ENCODE measurements at regions not wholly inside any gene's neighbourhood (a gene's known extent, or its start where the extent isn't known, plus 50 kb on each side); places are given as distances from the start of the nearest gene placed in this dataset.
"Not testable (repeated sequence)": the region's sequence is repeated elsewhere in the genome, so short reads cannot be mapped to it uniquely, and the experiment has no call there.

DNA sequence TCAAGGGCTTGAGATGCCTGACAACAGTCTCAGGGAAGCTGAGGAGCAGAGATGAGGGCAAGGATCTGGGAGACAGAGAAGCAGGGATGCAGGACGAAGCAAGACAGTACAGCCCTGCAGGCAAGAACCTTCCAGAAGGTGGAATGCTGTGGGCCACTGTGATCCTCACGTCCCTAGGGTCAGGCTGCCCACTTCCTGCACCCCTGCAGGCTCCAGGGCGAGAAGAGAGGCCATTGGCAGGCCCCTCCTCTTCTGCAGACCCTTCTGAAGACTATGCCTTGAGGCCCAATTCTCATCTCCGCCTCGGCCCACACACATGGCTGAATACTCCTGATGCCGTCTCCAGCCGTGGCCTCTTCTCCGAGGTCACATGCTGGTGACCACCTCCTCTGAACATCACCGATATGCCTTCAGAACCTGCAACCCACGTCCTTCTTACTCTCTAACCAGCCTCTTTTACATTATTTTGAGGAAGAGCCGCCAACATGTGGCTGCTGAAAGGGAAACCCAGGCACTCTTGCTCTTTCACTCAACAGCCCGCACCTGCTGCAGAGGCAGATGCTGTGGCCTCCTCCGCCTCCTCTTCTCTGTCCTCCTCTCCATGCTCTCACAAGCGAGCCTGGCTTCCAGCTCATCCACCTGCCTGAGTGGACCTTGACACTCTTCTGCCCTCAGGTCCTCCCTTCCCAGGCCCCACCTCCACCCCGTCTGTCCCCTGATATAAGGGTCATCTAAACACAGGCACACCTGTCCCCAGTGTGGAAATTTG, 181.5 kb downstream of the IRX2 start:
- DNase-seq (ENCODE audit: low spot score): no peak

DNA sequence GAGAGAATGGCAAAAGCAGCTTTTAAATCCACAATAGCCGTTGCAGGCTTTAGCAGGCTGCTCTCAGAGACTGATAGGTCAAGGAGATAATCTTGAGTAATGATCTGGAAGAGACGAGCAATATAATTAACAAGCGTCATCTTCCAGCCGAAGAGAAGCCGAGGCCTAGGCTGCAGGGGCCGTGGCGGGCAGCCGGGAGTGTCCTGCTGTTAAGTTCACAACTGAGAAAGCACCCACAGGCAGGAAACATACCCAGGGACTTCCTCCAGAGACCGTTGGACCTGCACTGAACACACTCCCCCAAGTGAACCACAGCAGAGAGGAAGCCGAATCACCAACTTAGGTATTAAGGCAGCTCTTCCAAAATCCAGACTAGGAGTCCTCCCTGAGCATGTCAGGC, 182.3 kb downstream of the IRX2 start:
- DNase-seq (ENCODE audit: low spot score): no peak

- no peak for DNase-seq (ENCODE audit: low spot score)
These were observed 185.2 kb downstream of the IRX2 start for GRCh38 chr5:2566284-2566683.

DNA sequence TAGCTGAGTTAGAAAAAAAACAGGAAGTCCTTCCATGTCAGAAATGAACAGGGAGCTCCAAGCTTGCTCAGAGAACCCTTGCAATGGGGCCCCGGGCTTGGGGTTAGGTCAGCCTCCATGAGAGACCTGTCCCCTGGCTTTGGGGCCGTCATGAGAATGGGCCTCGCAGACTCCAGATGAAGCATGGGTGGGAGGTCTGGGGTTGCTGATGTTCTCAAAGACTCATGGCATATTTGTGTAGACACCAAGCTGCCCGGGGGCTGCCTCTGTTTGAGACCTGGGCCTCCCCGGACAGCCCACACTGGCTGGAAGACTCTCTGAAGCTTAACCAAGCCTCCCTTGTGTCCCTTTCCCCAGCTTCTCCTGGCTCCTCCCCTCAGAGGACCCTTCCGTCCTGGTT, 186.3 kb downstream of the IRX2 start:
- no peak for DNase-seq (ENCODE audit: low spot score)

GRCh38 chr5:2563046-2563445, 188.4 kb downstream of the IRX2 start:
- no peak for DNase-seq (ENCODE audit: low spot score)

DNA sequence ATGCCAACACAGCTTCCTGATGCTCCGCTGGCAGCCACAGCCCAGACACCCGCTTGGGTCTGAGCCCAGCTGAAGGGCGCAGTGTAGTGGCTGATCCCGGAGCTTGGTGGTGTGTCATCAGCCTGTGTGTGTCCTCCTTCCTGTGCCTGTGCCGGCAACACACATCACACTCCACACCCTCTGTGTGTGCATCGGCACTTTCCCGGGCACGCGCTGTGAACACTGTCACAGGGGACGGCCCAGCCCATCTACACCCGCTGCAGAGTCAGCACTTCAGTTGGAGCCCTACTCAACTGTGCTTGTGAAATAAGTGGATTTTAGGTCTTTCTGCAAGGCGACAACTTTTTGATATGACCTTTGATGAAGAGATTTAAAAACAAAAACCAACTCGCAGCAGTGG, 189.4 kb downstream of the IRX2 start:
- no peak for DNase-seq (ENCODE audit: low spot score)

DNA sequence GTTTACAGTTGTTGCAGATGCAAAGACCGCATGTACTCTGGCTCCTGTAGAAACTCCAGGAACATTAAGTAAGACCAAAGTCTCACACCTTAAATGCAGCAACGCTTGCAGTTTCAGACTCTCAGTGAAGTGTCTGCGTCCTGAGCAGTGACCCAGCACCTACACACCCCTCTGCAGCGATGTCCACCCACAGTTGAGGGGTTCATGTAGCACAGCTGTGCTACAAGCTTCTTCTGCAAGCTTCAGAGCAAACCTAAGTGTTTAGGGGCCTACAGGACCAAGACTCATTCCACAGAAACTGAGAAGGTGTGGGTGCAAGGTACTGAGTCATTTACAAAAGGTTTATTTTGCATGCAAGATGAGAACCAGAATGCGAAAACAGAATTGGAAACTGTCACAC, 191.0 kb downstream of the IRX2 start:
- no peak for DNase-seq (ENCODE audit: low spot score)

- DNase-seq (ENCODE audit: low spot score): no peak
These were observed 194.0 kb downstream of the IRX2 start for GRCh38 chr5:2557435-2557834.

GRCh38 chr5:2556375-2556966, 195.0 kb downstream of the IRX2 start:
- no peak for DNase-seq (ENCODE audit: low spot score)

DNA sequence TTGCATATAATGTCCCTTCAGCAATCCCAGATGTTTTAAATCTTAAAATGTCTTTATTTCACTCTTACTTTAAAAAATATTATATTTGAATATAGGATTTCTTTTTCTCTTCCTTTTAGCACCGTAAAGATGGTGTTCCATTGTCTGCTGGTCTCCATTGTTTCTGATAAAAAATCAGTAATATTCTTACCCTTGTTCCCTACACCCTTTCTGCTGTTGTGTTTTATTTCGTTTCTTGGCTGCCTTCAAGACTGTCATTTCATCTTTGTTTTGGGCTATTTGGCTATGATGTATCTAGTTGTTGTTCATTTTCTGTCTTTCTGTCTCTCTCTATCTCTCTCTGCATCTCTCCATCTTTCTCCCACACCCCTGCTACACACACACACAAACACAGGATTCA, 197.9 kb downstream of the IRX2 start:
- DNase-seq (ENCODE audit: low spot score): no peak

DNA sequence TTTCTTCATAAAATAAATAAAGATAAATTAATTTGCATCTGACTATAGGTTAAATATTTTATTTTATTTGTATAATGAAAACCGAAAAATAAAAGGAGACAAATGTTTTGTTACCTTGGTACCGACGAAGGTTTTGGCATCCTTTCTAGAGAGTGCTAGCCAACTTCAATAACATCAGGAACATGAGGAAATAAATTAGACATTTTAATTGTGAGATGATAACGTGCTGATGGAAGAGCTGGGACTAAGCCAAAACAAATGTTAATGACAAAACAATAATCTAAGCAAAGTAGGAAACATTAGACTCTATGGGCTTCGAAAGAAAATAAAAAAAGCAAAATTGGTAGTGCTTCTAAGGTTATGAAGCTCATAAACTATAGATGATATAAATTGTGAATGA, 201.0 kb downstream of the IRX2 start:
- DNase-seq (ENCODE audit: low spot score): no peak

GRCh38 chr5:2549900-2550299, 201.6 kb downstream of the IRX2 start:
- DNase-seq (ENCODE audit: low spot score): no peak

DNA sequence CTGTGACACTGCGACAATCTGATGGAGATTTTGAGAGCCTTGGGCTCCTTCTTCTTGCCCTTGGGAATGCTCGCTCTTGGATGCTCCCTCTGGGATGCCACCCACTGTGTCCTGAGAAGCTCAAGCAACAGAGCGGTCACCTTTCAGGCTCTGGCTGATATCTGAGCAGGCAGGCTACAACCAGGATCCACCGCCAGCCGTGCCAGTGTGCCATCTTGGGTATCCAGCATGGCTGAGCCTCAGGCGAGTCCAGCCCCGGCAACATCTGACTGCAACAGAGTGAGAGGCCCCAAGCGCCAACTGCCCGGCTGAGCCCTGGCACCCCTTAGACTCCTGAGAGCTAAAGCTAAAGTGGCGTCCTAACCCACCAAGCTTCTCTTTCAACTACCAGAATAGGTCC, 202.1 kb downstream of the IRX2 start:
- DNase-seq (ENCODE audit: low spot score): no peak

GRCh38 chr5:2546938-2547337, 204.5 kb downstream of the IRX2 start:
- no peak for DNase-seq (ENCODE audit: low spot score)

GRCh38 chr5:2544003-2544402, 207.5 kb downstream of the IRX2 start:
- no peak for DNase-seq (ENCODE audit: low spot score)

DNA sequence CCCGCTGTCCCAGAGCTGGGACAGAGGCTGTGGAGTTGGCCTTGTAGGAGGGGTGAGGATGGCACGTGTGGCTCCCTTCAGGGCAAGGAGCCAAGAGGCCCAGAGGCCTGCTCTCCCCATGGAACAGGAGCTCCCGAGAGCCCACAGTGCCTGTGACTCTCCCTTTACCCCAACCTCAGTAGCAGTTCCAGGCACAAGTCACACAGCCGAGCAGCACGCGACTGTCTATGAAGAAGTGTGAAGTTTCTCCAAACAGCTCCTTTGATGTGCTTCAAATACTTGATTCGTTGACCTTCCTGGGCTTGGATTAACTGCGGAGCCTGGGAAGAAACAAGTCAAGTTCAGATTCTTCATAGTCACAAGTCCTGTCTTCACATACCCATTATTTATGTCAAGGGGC, 208.7 kb downstream of the IRX2 start:
- DNase-seq (ENCODE audit: low spot score): no peak

DNA sequence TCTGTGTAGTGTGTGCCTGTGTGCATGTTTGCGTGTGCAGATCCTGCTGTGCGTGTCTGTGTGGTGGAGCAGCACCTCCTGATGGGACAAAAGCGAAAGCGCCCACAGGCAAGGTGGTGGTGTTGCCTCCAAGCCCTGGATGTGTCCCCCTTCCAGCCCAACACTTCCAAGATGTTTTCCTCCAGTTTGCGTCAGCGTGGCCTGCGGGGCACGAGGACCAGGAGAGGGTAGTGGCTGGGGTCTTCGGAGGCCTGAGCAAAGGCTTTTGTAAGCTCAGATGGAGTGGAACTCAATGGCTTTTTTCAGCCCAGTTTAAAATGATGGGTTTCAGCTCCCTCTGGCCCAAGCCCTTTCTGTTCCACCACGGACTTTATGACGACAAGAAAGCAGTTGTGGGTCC, 209.5 kb downstream of the IRX2 start:
- DNase-seq (ENCODE audit: low spot score): no peak

GRCh38 chr5:2538169-2538568, 213.3 kb downstream of the IRX2 start:
- no peak for DNase-seq (ENCODE audit: low spot score)

GRCh38 chr5:2537378-2538145, 213.9 kb downstream of the IRX2 start:
- DNase-seq (ENCODE audit: low spot score): no peak

DNA sequence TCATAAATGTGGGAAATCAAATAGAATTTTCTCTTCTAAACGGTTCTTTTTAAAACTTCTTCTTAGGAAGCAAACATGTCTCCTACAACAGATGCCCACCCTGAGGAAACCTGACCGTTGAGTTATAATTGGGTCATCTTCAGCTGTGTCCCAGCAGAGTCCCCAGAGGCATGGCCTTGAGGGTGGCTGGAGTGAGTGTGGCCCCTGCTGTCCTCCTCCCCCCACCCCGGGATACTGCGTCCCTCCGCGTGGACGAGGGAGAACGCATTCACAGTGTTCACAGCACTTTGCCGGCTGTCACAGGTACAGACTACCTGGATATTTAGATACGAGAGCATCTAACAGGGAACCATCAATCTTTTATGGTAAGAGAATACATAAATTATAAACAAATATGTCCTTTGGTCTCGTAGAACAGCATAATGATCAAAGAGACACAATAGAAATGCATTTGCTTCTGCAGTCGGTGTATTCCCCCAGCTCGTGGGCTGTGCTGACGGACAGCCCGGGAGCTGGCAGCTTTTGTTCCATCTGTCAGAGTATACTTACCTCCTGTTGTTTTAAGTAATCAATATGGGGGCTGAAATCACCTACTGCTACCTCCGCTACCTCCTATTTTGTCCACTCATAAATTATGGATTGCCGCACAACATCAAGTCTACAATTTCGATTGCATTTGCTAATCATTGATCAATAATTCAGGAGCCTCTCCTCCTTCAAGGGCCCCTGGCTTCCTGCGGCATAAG, 214.7 kb downstream of the IRX2 start:
- DNase-seq (ENCODE audit: low spot score): no peak

GRCh38 chr5:2534970-2535369, 216.5 kb downstream of the IRX2 start:
- DNase-seq (ENCODE audit: low spot score): no peak

DNA sequence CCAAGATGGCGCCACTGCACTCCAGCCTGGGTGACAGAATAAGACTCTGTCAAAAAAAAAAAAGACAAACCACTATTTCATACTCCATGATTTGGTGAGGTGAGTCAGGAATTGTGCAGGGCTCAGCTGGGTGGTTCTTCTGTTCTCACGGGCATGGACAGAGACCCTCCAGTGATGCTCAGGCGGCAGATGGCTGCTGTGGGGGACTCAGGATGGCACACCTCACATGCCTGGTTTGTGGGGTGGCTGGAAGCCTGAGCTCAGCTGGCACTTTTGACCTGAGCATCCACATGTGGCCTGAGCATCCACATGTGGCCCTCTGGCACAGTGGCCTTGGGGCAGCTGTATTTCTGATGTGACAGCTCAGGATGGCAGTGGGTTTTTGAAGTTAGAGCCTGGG, 217.2 kb downstream of the IRX2 start:
- no peak for DNase-seq (ENCODE audit: low spot score)

DNA sequence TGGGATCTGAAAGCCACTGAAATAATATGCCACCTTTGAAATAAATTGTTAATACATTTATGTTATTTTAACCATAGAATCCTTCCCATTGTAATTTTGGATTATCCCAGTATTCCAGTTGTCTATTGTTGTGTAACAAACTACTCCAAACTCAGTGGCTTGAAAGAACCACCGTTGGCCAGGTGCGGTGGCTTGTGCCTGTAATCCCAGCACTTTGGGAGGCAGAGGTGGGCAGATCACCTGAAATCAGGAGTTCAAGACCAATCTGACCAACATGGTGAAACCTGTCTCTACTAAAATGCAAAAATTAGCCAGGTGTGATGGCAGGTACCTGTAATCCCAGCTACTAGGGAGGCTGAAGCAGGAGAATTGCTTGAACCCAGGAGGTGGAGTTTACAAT, 217.6 kb downstream of the IRX2 start:
- DNase-seq (ENCODE audit: low spot score): not testable (repeated sequence)

All from GM03348 (cell line).